HG03432 (cell line): ENCODE measurements at regions not wholly inside any gene's neighbourhood (a gene's known extent, or its start where the extent isn't known, plus 50 kb on each side); places are given as distances from the start of the nearest gene placed in this dataset.
A peak's percentile ranks its signal among the peaks of the same experiment; 100 is the strongest.

Source experiments
- ATAC-seq: cut with Tn5 transposase; IDR thresholded peaks from one replicate; pipeline ENCODE4 v1.9.1; 2021; ENCODE audit warnings: mild to moderate bottlenecking, moderate library complexity; ENCODE audit not compliant: unreplicated experiment

DNA sequence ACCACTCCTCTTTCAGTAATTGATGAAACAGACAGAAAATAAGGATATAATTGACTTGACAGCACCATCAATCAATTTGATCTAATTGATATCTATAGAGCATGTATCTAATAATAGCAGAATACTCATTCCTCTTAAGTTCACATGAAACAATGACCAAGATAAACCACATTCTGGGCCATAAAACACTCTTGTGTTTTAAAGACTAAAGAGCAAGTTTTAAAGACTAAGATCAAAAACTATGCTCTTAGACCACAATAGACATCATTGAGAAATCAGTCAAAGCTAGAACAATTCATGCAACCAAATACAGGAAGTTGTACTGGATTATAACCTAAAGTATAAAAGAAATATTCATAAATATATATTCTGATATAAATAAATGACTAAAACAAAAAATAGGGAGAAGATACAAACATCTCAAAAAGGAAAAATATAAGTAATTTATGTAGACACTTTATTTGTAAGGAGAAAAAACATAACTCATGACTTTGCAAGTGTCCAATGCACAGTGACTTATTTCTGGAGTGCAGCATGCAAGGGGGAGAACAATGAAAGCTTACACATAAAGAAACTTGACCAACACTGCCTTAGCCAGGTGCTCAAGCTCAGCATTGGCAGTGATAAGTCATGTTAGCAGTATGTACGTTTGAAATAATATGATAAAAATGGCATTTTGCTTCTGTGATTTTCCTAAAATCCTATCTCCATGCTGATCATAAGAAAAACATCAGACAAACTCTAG, 312.7 kb upstream of the IGFBP3 start:
- ATAC-seq = peak; percentile 96

DNA sequence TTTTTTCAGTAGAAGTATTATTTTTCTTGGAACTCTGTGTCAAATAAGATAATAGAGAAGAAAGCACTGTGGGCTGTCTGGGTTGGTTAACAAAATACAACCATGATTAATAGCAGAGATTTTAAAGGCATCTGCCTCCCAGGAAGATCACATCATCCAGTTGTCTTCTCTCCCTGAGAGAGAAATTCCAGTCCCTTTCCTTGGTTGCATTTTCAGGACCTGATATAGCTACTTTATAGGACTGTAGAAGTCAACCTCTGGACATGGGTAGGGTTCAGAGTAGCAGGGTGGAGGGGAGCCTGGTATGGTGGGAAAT, 309.9 kb upstream of the IGFBP3 start:
- ATAC-seq = no peak

DNA sequence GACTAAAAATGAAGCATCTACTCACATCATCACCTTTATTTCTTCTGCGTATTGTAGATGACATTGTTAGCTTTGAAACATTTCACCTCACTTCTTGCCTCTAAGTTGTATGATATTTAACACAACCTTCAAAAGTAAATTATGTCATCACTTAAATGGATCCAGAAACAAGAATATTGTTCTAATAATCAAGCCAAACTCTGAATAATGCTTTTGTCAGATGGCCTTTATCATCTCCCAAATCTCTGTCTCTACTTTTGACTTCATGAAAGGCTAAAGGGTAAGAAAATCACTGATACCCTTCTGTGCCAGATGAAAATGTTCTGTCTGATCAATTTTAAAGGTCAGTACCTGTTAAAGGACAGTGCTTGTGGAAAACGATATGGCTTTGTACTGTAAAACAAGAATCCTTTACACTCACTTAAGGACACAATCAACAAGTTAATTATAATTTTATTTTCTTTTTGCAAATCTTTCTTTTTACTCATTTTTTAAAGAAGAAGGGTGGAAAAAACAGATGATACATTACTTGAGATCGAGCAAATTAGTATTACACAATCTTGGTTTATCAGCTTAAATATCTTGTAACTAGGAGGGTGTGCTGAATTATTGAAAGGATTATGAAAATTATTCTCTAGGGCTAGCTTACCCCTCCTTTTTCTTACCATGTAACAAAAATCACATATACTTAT, 309.4 kb upstream of the IGFBP3 start:
- ATAC-seq = no peak

DNA sequence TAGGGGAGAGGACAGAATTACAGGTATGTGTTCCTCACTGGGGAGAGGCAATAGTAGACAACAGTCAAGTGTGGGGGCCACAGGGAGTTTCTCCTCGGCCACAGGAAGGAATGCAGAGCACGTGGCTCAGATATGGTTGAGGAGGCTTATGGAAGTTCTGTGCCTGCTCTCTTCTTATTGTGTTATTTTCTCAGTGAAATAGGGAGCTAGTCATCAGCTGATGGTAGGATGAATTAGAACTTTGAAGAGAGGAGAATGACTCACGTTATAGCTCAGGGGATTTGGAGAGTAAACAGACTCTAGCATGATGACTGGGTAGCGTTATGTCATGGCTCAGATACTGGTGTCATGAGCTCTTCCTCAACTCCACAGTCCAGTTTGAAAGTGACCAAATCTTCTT, 308.3 kb upstream of the IGFBP3 start:
- ATAC-seq = no peak

DNA sequence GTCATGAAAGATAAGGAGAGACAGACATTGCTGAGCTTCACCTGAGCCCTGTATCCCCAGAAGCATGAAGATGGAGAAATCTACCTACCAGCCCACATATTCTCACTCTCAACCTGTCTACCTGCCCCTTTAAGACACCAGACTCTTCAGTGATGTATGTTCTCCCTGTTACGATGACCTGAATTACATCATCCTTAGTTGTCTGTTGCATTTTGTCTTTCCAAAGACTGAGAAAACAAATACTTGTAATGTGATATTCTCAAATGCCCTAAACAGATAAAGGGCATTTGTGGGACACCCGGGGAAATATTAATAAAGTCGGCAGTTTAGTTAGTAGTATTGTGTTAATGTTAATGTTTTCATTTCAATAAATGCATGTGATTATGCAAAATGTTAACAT, 305.8 kb upstream of the IGFBP3 start:
- ATAC-seq = no peak

DNA sequence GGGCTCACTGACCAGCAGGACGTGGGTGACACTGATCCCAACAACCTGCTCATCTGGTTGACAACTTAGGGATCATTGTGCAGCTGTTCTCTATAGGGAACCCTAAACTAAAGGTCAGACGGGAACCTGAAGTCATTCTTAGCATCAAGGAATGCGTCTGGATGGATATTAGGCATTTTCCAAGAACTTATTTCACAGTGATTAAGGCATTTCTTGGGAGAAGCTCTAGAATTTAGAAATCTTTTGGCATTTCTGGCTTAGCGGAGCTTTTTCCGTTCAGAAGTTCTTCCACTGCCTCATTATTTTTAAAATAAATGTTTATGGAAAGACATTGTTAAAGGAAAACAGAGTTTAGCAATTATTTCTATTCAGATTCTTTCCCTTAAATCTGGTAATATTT, 303.3 kb upstream of the IGFBP3 start:
- no peak for ATAC-seq

DNA sequence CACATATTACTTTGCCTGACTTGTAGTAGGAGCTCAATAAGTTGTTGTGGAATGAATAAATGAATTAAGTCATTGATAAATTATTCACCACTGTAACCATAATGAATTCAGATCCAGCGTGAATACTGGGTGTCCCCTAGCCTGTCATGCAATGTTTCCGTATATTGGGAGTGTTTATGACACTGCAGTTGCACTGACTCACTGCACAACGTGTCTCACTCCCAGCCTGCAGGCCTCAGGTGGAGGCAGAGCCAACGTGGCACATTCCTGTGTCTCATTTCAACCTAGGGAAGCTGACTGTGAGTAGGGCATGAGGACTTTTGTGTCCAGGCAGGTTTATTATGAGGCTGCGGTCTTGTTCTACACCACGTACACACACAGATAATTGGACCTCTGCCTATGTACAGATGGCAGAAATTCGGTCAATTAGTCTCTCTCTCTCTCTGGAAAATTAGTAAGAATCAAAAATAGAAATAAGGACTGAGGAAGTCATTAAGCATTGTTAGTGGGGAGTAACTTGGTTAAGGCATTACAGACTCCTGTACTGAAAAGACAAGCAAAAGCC, 299.1 kb upstream of the IGFBP3 start:
- ATAC-seq = no peak

DNA sequence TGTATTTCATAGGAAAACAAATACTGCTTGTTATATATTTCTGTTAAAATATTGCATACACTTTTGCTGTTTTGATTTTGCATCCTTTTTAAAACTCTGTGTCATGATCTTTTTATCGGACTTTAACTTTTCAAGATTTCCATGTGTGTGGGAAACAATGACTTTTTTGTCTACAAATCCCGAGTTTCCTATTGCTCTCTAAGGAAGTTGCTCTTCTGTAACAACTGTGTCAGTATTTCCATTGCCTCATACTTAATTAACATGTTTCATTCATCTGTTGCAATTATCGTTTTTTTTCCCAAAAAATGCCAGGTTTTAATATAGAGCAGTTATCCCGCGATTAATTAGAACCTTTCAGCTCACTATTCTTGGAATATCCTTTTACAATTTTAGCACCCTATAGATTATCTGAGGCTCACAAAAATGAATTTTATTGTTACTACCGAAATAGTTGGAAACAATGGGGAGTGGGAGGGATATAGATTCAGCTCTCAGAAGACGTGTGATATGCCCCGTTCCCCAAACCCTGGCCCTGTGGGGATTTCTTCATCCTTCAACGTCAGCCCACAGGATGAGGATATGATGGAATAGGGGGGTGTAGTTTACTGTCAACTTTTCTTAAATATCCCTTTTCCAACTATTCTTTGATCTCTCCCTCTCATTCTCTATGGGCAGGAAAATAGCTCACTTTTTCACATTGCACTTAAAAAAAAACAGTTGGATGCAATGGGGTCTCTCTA, 297.6 kb upstream of the IGFBP3 start:
- no peak for ATAC-seq

DNA sequence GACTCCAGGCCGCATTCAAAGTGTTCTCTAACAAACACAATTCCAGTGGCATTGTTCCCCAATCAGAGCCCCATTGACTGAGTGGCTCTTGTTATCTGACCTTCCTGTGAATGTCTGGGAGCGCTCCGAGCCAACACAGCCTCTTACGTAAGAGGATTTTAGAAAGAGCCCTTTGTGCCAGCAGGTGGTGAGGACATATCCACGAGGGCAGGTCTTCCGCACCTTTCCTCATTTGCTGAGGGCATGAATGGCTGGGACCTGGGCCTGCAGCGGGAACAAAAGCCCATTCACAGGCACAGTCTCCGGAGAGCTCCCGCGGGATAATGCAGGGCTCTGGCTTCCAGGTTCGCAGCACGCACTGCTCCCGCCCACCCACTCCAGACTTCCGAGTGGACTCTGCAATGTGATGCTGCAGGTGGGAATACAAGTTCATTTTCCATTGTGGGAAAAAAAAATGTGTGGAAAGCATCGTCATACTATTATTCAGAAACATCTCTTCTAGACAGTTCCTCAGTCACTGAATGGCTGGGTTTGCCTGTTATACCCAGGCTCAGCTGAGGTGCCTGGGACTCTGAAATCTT, 295.0 kb upstream of the IGFBP3 start:
- ATAC-seq = no peak

DNA sequence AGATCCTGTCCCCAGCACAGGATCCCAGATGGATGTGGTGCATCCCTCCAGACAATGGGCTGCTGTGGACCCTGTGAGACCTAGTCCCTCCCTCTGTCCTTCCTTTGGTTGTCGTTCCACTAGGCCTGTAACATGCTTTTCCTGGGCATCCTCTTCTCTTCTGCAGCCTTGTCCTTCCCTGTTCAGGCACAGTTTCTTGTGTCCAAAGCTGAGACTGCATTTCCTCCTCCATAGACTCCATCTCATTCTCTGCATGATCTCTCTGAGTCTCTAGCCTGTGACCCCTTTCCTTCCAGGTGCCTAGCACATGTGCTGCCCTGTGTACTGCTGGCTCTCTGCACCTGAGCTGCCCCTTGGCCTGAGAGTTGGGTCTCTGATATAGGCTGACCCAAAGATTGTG, 293.5 kb upstream of the IGFBP3 start:
- ATAC-seq = no peak

DNA sequence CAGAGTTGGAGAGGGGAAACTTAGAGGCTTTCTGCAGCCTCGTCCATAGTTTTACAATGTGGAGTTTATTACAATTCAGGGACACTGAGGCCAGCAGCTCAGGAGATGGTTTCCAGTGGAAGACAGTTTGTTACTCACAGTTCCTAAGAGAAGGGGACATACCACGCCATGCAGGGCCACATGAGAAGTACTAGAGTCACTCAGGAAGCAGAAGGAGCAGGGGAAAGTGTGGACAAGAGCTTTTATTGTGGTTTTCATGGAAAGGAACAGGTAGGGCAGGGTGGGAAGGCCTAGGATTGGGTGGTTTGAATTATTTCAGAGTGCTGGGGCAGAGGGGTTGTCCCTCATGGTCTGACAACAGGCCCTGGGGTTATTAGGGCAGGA, 292.1 kb upstream of the IGFBP3 start:
- ATAC-seq = no peak

DNA sequence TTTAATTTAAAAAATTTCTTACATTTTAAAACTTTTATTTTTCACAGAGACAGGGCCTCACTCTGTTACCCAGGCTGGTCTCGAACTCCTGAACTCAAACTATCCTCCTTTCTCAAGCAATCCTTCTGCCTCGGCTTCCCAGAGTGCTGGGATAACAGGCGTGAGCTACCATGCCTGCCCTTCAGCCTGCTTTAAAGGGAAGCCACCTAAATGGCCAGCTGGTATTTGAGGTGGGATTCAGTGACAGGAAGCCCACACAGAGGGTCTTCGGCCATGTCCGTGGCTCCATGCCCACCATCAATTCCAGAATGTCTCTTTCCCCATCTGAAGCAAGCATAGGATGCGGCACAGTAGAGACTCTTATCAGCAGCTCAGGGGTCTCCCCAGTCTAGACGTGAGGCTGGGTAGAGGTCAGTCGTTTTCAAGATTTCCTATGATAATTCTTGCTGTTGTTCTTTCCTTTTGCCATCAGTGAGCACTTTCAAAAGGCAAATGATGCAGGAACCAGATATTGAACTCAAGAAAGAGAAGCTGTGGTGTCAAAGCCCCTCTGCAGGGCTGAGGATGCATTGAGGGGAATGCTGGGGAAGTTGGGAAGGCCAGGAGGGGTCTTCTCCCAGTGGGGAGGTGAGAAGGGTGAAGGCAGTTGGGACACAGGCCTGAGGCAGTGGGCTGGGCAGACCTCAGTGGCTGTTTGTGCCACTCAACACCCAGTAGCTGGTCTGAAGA, 291.5 kb upstream of the IGFBP3 start:
- ATAC-seq = no peak

DNA sequence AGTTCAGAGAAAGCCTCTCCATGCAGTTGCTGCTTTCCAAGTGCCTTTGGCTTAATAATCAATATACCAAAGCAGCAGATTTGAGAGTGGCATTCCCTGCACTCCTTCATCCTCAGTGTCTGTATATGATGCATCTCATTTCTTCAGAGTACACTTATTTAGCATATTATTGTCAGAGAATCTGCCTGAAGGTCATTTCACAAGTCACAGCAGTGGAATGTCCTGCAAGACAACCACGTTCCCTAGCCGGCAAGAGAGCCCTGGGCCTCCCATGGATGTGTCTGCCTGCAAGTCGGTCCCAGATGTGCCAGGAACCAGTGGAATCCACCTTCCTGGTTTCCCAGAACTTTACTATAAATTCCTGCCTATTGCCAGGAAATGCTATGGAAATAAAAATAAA, 289.4 kb upstream of the IGFBP3 start:
- no peak for ATAC-seq

DNA sequence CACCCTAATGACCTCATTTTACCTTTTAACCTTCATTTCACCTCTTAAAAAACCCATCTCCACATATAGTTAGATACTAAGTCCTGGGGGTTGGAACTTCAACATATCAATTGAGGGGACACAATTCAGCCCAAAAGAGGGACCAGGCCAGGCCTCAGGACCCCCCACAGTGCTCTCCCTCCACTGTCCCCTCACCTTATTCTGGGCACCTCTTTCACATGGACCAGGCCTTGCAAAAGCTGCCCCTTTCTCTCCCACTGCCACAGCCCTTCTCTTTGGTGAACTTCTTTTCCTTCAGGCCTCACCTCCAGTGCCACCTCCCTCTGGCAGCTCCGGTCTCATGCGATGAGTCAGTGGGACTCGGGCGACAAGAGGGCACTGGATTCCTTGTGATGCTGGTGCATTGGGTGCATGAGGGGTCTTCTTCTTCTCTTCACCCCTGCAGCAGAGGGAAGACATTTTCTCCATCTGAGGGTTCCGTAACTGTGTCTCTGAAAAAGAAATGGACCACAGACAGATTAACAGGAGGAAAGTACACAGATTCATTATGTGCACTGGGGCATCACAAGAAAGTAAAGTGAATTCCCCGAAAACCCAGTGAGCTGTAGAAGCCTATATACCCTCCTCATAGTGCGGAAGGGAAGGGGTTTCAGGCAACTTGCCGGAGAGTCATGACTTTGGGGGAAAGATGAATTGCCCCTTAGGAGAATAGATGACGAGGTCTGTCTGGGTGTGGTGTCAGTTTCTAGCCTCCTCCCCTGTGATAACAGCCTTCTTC, 288.7 kb upstream of the IGFBP3 start:
- ATAC-seq = no peak

DNA sequence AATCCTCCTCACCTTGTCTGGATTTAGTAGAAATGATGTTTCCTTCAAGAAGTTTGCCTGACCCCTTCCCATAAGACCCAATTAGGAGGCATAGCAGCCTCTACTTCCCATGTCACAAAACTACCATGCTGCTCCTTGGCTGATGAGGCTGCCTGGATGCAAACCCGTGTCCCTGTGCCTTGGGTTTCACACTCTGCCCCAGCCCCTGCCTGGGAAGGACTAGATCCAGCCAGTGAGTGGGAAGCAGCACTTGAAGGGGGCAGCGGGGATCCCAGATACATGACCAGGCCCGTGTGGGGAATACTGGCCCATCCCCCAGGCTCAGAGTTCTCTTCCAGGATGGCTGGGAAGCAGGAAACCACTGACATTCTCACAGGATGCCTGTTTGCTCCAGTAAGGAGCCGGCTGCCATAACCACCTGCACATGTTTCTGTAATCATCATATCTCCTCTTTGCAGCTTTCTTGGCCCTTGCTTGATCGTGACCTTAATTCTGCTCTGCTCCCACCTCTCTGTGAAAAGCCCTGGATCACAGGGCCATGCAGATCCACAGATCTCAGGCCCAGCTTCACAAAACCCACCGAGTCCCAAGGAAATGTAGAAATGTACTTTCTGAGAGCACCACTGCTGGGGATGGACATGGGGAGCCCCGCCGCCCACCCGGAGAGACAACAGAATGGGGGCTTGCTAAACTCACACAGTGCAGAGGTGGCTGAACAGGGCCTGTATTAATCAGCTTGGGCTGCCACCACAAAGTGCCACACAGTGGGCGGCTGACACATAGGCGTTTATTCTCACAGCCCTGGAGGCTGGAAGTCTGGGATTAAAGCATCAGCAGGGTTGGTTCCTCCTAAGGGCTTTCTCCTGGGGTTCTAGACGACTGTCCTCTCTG, 287.8 kb upstream of the IGFBP3 start:
- no peak for ATAC-seq

DNA sequence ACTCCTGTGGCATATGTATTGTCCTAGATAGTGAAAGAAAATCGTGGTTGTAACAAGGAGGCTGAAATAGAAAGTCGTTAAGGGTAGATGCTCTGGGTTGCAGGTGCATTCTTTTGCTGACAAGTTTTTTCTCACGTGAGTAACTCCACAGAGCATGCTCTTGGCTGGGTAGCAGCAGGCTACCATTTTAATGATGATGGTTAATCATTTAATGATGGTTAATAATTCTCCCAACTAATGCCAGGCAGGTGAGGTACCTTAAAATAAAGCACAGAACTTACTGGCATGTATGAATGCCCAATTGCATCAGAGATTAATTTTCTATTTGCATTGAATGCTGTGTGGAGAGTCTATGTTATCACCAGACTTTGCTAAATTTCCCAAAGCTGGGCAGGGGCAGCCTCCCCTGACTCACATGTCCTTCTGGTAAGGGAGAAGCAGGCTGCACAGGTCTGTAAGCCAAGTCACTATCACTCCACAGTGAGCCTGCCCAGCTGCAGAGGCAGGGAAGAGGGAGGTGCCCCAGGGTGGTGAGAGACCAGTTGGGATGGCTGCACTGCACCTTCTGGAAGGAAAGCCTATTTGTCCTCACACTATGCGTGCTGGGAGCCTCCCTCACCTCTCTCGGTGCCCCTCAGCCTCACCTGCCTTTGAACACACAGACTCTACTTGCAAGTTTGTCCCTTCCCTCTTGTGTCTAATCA, 287.0 kb upstream of the IGFBP3 start:
- no peak for ATAC-seq

DNA sequence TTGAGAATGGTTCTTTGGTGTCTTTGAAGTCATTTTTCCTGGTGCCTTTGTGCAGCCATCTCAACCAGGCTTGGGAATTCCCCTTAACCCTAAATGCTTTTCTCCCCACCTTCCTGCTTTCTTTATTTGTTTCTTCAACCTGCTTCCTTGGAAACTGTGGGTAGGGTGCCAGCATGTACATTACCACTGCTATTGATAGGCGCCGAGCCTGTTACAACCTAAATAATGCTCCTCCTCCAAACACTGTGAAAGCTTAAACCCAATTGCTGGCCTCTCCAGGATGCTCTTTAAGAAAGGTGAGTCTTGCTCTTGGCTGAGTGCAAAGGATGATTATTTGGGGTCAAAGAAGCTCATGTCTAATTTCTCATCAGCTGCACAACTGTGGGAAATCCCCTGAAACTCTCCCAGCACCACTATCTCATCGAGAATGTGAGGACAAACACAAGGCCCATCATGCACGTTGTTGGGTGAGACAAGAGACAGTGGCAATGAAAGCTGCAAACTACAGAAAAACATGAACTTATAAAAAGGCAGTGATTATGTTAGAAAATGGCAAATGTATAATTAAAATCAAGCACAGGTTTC, 285.5 kb upstream of the IGFBP3 start:
- no peak for ATAC-seq

DNA sequence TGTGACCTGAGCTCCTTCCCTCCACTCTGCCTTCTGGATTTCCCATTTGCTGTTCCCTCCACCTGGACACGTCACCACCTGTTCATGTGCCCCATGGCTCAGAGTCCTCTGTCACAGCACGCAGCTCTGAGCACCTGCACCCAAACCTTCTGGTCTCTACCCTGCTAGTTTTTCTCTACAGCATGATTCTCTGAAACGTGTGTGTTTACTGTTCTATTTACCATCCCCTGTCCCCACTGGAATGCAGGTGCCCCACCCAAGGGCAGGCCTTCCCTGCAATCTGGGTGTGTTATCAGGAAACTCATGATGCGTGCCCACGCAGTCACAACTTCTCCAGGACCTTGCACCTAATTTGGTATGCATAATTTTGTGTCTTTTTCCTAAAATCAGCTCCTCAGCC, 284.4 kb upstream of the IGFBP3 start:
- ATAC-seq = no peak
